ENCODE measurements at regions not wholly inside any gene's neighbourhood (a gene's known extent, or its start where the extent isn't known, plus 50 kb on each side); places are given as distances from the start of the nearest gene placed in this dataset.
"Not testable (repeated sequence)": the region's sequence is repeated elsewhere in the genome, so short reads cannot be mapped to it uniquely, and the experiment has no call there.

- TF ChIP-seq MEIS1 (CRISPR knock-in tag; IDR thresholded peaks at IDR 0.05; ENCODE audit: borderline replicate concordance) (no peak), ZNF16 (tag by site-specific recombination; IDR thresholded peaks at IDR 0.05; ENCODE audit: low read depth) (no peak), SP2 (tag by site-specific recombination; IDR thresholded peaks at IDR 0.05) (no peak), ZNF677 (tag by site-specific recombination; IDR thresholded peaks at IDR 0.05) (no peak)
Observed at GRCh38 chr10:2197663-2198062, 460.3 kb upstream of the ADARB2 start (continued).

GRCh38 chr10:2196272-2196671 lies 458.9 kb upstream of the ADARB2 start:
- POLR2A ChIA-PET: no interaction called here
- CTCF ChIA-PET: no interaction called here
- Histone ChIP-seq H3K36me3 (ENCODE audit: control insufficient read depth in 2 of 2, insufficient read depth in 1 of 2, low read length in 2 of 2) (no peaks in the 10 kb centered on the region), H3K27ac (ENCODE audit: extremely low read depth, low read depth, low read length) (no peak overlapping the region), H3K4me1 (ENCODE audit: control insufficient read depth, insufficient read depth, low read length) (no peaks in the 10 kb centered on the region), H3K4me3 (ENCODE audit: low read depth, low read length) (no peak overlapping the region), H3K9me3 (ENCODE audit: control insufficient read depth, insufficient read depth, low read depth, low read length) (no peaks in the 10 kb centered on the region; the same call in 1 of the 2 replicates)
- TF ChIP-seq ZNF837 (tag by site-specific recombination; IDR thresholded peaks at IDR 0.05): no peak

- H3K27ac ChIP-seq (ENCODE audit: extremely low read depth, low read depth, low read length); H3K9me3 ChIP-seq (ENCODE audit: control insufficient read depth, insufficient read depth, low read depth, low read length); H3K4me1 ChIP-seq (ENCODE audit: control insufficient read depth, insufficient read depth, low read length); POLR2A ChIA-PET; H3K36me3 ChIP-seq (ENCODE audit: control insufficient read depth in 2 of 2, insufficient read depth in 1 of 2, low read length in 2 of 2); H3K4me3 ChIP-seq (ENCODE audit: low read depth, low read length): not testable (repeated sequence)
- CTCF ChIA-PET: interaction anchor here (0.6 to 0.7 kb wide), 3 partner anchors 30 to 186 kb away, joined by 3 read pairs; no protein-coding TSS in a partner anchor
Observed at GRCh38 chr10:2189356-2189755, 452.0 kb upstream of the ADARB2 start.

- CTCF ChIA-PET: no interaction called here
Observed at GRCh38 chr10:2188371-2188770, 451.0 kb upstream of the ADARB2 start.

More at GRCh38 chr10:2188371-2188770, 451.0 kb upstream of the ADARB2 start:
- no peaks in the 10 kb centered on the region for H3K4me1 ChIP-seq (ENCODE audit: control insufficient read depth, insufficient read depth, low read length)
- POLR2A ChIA-PET: no interaction called here
- no peaks in the 10 kb centered on the region for H3K9me3 ChIP-seq (ENCODE audit: control insufficient read depth, insufficient read depth, low read depth, low read length)
- no peaks in the 10 kb centered on the region for H3K36me3 ChIP-seq (ENCODE audit: control insufficient read depth in 2 of 2, insufficient read depth in 1 of 2, low read length in 2 of 2)
- no peak overlapping the region for H3K4me3 ChIP-seq (ENCODE audit: low read depth, low read length)
- TF ChIP-seq ZNF843 (tag by site-specific recombination; IDR thresholded peaks at IDR 0.05): no peak
- TF ChIP-seq ZSCAN18 (tag by site-specific recombination; IDR thresholded peaks at IDR 0.05): no peak
- no peak for TF ChIP-seq ZIC2 (tag by site-specific recombination; IDR thresholded peaks at IDR 0.05)
- no peak for TF ChIP-seq CTCF (tag by site-specific recombination; IDR thresholded peaks at IDR 0.05)
- no peak for TF ChIP-seq AEBP2 (tag by site-specific recombination; IDR thresholded peaks at IDR 0.05; ENCODE audit: borderline replicate concordance)
- no peak for TF ChIP-seq ZNF660 (tag by site-specific recombination; IDR thresholded peaks at IDR 0.05)
- TF ChIP-seq ZNF513 (tag by site-specific recombination; IDR thresholded peaks at IDR 0.05): no peak
- no peak overlapping the region for H3K27ac ChIP-seq (ENCODE audit: extremely low read depth, low read depth, low read length)
